HG03342 (cell line): ENCODE measurements at regions not wholly inside any gene's neighbourhood (a gene's known extent, or its start where the extent isn't known, plus 50 kb on each side); places are given as distances from the start of the nearest gene placed in this dataset.

Experiments used
- ATAC-seq: cut with Tn5 transposase; IDR thresholded peaks from one replicate; pipeline ENCODE4 v1.9.1; 2021; ENCODE audit warnings: mild to moderate bottlenecking, moderate library complexity; ENCODE audit not compliant: unreplicated experiment

DNA sequence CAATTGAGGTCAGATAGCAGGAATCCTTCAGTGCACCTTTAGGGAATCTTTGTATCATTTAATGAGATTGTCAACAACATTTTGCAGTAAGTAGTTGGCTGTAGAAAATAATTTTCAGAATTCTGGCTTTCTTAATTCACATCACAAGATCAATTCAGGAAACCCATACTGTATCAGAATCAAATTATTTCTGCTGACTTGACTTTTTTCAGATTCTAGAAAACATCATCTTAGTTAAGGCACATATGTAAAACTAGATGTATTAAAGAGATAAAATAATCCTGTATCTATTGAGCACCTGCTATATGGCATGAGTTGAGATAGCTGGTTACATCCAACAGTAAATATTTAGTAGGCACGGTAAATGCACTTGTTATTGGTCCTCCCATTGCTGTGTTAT lies 791.4 kb downstream of the TDRD15 start:
- ATAC-seq, result no peak

DNA sequence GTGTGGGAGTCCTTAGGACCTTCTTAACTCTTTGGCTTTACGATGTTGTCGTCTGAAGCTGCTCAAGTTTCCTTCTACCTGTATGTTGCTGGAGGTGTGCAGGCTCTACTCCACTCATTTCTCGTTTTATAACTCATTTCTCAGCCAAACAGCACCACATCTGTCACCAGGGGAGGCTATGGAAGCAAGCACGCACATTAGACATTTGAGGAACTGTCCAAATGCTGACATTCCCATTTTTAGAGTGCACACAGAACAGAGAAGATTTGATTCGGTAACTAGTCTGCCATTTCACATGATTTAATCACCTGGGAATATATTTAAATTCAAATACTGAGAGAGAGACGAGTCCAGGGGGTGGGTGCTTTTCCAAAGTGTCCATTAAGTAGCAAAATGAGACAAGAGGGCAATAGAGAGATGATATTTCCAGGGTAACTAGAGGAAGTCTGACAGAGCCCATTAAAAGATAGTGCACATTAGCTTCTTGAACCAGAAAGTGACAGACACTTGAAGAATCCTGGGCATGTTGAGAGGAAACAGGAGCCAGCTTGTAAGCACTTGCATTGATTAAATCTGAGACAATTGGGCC lies 793.3 kb downstream of the TDRD15 start:
- ATAC-seq, result no peak

DNA sequence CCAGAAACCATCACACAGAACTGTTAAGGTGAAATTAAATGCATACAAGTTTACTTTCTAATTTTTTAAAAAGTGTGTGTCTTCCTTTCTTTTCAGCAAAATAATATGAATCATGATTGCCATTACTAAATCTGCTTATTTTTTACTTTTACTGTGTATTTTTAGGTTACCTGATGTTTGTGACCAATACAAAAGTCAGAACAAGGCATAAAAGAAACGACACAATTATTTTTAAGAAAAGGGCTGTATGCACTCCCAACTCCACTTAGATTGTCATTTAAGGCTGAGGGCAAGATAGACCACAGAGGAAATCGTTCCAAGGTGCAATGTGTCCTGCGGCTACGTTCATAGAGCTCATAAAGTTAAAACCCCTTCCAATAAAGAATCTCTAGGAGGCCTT lies 797.0 kb downstream of the TDRD15 start:
- ATAC-seq, result no peak

DNA sequence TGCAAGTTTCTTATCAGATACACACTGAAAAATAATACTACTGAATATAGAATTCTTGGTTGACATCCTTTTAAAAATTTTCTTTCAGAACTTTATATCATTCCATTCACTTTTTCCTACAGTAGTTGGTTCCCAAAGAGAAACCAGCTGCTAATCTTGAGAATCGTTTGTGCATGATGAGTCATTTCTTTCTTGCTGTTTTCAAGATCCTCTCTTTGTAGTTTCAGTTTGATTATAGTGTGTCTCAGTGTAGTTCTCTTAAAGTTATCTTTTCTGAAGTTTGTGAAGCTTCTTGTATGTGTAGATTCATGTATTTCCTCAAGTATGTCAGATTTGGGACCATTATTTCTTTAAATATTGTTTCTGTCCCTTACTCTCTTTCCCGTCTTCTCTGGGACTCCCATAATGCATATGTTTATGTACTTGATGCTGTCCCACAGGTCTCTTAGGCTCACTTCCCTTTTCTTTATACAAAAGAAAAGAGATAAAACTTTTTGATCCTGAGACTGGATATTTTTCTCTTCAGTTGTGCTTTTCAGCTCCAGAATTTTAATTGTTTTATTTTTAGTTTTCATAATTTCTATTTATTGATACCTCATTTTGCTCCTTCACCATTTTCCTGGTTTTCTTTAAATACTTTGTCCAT lies 801.0 kb downstream of the TDRD15 start:
- ATAC-seq, result peak; percentile 90

DNA sequence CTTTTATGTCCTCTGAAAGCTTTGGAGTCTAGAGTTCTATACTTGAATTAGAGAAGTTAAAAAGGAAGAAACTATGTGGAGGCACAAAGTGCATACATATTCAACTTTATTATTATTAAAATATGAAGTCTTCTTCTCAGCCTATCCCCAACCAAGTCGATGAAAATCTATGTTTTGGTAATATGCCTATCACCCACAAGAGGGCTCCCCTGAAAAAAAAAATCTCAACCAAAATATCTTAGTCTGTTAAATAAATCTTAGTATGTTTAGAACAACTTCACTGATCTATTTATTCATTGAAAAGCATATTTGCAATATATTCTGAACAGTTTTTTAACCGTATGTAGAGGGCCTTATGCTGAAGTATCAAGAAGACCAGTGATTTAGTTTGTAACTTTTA lies 804.5 kb downstream of the TDRD15 start:
- no peak for ATAC-seq

DNA sequence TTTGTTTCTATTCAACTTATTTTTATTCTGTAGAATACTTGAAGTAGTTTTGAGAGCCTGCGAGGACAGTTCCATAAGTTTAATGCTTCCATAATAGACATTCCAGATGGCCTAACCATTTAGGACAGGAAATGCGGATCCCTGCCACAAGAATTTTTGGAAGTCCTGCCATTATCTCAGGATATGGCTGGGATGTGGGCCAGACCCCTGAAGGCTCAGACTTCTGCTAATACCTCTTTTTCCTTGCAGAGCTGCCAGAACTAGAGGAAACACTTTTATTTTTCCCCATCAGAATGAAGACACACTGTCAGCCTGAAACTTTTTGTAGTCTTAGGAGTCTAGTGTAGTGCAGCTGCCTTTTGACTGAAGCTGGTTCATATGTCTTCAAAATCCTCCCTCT lies 806.5 kb downstream of the TDRD15 start:
- no peak for ATAC-seq

DNA sequence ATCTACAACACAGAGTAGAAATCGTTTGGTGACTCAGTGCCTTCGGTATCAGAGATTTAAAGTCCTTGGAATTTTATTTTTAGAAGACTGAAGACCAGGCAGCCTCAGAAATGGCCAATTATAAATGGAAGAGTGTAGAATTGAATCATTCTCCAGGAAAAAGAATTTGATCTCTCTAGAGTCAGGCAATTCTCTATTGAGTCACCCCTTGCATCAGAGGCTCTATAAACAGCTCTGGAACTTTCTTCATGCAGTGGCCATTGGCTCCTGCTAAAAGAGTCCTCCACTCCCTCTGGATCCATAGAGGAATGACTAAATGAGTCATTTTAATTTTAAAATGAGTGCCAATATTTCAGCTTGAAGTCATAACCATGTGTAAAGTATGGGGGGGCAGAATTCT lies 816.2 kb downstream of the TDRD15 start:
- no peak for ATAC-seq

DNA sequence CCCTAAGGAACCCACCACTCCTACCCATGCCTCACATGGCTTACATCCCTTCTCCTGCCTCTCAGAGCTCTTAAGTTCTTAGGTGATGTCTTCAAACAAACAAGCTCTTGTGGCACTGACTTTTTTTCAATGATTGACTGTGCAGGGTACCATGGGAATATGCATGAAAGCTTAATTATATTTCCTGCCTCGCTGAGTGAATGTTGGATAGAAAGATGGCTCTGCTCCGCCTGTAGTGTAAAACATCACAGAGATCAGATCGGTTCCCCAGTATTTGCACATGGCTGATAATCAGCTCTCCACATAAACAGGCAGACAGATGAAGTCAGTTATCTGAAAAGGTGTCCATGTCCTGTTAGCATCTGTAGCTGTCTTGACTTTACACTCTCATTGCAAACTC lies 820.8 kb downstream of the TDRD15 start:
- no peak for ATAC-seq

DNA sequence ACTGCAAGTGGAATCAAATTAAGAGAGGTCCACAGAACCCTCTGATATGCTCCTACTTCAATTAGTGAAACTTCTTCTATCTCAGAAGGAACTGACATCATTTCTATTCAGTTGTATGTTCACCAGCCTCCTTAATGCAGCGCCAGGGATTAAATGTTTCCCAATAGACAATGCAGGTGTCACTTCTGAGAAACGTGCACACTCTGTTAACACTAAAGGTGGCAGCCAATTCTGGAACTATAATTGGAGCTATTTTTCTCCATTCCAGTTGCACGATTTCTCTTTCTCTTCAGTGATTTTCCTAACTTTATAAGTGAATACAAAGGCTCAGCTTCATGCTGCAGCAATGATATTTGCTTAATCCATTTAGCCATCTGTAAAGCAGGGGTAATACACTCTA lies 821.9 kb downstream of the TDRD15 start:
- ATAC-seq, result no peak

DNA sequence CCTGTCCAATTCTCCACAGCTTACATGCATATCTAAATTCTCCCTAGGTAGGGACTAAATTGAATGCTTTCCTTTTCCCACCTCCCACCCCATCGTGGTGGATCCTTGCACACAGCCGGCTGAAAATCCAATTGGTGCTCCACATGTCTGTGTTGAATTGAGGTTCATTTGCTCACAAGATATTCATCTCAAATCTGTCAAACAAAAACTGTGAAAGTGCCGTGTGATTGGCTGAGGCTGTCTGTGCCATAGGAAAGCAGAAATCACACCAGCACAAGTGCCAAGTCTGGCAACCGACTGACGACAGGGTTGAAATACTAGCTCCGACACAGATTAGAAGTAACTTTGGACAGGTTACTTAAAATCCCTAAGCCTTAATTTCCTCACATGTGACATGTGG lies 823.3 kb downstream of the TDRD15 start:
- no peak for ATAC-seq

DNA sequence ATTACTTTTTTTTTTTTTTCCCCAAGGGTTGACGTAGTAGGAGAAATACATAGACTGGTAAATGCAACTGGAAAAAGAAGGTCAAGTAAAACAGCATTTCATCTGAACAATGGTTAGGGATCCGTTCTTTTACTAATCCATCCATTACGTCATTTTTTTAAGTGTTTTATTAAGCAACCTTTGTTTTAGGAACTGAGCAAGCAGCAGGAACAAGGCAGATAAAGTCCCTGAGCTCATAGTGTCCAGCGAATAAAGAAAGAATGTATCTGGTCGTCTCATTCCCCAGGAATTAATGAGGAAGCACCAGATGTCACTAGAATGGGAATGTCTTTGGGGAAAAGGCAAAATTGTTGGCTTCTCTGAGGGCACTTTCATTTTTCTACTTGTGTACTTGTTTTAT lies 842.4 kb downstream of the TDRD15 start:
- ATAC-seq, result no peak

DNA sequence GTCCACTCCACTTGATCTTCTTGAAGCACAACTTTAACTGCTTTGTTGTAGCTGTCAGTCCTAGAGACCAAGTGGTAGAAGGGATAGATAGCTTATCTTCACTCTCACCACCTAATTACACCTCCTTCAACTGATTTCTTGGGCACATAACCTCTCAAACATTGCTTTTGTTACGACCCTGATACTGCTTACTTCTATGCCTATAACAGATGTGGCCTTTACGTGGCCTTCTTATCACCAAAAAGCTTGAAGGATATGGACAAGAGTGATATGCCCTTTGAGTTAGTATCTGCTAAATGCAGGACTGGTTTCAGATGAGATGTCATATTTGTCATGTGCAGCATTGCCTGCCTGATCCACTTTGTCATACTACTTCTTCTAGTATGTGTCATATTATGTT lies 847.2 kb downstream of the TDRD15 start:
- ATAC-seq, result no peak

DNA sequence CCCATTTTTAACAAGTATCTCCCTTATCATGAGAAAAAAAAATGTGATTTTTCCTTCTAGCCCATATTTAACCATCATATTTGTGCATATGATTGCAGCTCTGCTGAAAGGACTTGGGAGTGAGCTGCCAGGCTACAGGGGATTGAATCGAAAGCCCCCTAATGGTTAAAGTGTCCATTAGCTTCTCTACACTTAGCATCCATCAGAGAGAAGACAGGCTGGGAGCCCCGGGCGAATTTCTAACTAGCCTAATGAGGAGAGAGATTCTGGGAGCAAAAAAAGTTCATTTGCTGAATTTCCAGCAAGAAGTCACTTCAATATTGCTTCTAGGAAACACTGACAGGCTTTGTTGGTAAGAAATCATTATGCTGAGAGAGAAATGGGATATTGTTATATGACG lies 848.8 kb downstream of the TDRD15 start:
- ATAC-seq, result no peak

DNA sequence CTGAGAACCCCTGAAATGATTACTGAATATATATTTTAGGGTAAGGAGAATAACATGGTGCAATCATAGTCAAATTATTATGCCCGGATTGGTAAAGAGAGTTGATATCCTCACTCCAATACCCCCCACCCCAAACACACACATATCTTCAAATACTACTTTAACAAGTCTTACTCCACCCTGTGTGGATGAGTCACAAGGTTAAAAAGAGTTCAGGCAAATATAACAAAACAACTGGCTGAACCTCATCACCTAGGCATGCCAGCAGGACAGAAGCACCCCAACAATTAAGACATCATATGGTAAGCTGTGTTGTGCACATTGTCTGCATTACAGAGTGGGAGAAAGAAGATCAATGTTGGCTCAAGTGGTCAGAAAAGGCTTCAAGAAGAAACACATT lies 857.4 kb downstream of the TDRD15 start:
- no peak for ATAC-seq

DNA sequence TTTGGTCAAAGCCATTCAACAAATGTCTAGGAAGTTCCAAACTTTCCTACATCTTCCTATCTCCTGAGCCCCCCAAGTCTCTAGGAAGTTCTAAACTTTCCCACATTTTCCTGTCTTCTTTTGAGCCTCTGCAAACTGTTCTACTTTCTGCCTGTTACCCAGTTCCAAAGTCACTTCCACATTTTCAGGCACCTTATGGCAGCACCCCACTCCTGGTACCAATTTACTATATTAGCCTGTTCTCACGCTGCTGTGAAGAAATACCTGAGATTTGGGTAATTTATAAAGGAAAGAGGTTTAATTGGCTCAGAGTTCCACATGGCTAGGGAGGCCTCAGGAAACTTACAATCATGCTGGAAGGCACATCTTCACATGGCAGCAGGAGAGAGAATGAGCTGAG lies 869.2 kb downstream of the TDRD15 start:
- no peak for ATAC-seq

DNA sequence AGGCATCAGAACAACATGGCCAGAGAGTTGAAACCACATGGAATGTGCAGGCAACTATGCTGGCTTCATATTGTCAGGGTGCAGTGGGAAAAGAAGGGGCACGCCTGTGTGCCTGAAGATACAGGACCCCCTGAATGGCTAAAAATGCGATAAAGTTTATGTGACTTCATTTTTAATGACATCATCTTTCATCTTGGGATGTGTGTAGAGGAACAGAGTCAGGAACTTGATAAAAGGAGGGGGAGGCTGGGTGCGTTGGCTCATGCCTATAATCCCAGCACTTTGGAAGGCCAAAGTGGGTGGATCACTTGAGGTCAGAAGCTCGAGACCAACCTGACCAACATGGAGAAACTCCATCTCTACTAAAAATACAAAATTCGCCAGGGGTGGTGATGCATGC lies 872.6 kb downstream of the TDRD15 start:
- ATAC-seq, result no peak

DNA sequence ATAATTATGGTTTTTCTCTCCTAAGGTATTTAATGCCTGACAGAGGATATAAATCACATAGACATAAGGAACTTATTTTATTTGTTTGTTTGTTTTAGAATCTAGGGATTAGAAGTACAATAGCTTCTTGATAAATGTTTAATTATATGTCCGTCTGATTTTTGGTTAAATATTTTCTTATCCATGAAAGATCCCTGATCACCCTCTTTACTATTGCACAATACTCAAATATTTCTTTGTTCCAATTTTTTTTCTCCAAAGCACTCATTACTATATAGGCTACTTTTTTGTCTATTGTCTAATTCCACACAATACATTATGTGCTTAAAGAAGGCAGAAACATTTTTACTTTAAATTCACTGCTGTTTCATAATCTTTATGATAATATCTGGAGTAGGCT lies 875.8 kb downstream of the TDRD15 start:
- ATAC-seq, result no peak

DNA sequence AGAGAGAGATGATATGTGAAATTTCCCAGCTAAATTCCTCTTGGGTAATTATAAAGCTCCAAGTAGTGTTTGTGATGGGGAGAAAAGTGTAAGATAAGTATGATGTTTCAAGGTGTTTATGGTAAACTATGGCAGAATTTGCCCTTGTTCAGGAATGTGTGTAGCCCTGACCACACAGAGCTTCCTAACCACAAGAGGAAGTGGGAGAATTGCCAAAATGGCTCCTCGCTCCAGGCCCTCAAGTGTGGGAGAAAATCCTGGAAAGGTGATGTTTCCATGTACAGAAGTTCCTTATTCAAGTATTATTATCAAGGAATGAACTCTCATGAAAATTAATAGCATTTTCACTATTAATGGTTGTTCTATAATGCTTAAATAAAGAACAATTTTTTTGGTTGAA lies 878.3 kb downstream of the TDRD15 start:
- no peak for ATAC-seq

DNA sequence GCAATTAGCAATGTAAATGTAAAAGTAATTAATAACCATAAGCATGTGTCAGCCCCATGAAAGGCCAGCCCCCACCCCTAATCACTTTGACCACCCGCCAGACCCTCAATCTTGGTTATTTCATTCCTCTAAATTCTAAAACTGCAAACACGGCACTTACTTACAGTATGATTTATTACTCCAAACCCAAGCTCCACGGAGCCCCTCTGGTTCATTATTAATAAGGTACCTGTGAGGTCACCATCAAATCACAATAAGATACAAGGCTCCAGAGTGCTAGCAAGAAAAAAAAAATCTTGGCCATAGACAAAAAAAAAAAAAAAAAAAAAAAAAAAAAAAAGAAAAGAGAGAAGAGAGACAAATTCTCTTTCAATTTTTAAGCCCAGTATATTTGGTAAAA lies 879.5 kb downstream of the TDRD15 start:
- no peak for ATAC-seq

DNA sequence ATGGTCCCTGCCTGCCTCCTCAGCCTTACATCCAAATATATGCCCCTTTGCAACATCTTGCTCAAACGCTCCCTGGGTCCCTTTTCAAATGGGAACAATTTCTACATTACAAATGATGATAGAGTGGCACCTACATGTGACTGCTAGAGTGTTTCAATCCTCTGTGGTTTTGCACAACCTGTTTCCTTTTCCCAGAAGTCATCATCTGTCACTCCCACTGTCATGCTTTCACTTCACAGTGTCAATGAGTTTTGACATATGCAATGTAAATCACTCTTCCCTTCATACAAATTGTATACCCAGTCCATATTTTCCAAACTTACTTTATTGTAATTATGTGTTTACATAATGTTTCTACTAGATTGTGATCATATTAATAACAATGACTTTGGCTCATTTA lies 887.3 kb downstream of the TDRD15 start:
- no peak for ATAC-seq

DNA sequence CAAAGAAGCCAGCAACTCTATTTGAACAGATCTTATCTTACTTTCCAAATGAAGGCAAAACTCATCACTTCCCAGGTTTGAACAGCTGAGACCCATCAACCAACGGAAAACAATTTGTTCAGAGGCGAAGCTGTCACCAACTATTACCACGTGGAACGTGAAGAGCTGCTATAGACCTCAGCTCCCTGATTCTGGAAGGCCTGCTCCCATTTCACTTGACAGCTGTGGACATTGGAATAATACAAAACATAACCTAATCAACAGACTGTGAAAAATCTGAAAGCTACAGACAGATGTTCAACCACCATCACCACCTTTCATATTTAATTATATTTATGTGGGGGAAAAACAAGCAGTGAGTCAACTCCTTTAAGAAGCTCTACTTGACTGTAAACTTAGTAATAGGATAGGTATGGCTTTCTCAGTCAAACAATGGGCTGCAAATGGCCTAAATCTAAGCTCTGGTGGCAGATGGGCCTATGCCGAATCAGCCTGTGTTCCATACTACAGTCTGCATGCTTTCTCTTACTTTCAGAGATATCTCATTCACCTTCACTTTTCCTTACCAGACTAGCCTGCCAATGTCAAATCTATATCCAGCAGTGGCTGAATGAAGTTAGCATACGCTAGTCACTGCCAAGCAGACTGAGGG lies 896.4 kb downstream of the TDRD15 start:
- no peak for ATAC-seq

DNA sequence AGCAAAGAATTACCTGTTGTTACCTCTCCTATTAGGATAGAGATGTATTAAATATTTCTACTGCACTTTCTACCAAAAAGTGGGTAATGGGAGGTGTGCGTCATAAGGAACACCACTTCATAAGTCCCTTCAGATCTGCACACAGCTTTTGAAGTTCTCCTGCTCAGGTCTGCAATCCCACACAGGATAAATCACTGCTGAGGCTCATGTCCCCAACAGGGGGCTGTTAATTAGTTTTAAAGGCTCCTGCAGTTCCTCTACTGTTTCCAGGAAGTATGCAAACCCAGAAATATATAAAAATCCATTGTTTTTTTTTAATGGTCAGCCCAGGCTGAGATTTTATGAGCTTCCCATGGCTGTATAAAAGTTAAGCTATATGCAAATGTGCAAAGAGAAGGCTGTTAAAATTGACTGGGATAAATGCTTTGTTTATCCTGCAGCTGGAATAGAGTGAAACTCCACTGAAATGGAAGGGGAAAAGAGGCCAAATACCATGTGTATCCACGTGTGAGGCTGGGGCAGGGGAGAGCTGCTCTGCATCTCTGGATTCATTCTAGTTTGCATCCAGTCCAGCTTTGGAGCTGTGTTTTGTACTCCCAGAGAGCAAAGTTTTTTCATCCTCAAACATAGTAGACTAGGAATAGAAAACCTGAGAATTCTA lies 903.7 kb downstream of the TDRD15 start:
- no peak for ATAC-seq
